Mesenchymal stem cell (in vitro differentiated cells and primary cell): ENCODE measurements at regions not wholly inside any gene's neighbourhood (a gene's known extent, or its start where the extent isn't known, plus 50 kb on each side); places are given as distances from the start of the nearest gene placed in this dataset.
"Not testable (repeated sequence)": the region's sequence is repeated elsewhere in the genome, so short reads cannot be mapped to it uniquely, and the experiment has no call there.

Experiments
- DNase-seq: peaks from one replicate; pipeline ENCODE4 v3.0.0-alpha.2; 2013
- H2AFZ ChIP-seq: one replicate; pipeline ENCODE4 v1.6.1; 2013; ENCODE audit warnings: low read depth, mild to moderate bottlenecking, control low read depth, inconsistent platforms, low read length, moderate library complexity
- H2AK5ac ChIP-seq: 2 replicates; pipeline ENCODE4 v1.6.1; 2013; ENCODE audit warnings: low read length, moderate library complexity, mild to moderate bottlenecking, inconsistent platforms; ENCODE audit not compliant: severe bottlenecking
- H2BK120ac ChIP-seq: one replicate; pipeline ENCODE4 v1.6.1; 2013; ENCODE audit warnings: low read depth, mild to moderate bottlenecking, inconsistent platforms, low read length, moderate library complexity
- H2BK12ac ChIP-seq, 2 experiments: one replicate each; pipeline ENCODE4 v1.6.1; 2013; ENCODE audit warnings: inconsistent platforms in 2 of 2, low read length in 2 of 2, mild to moderate bottlenecking in 2 of 2, moderate library complexity in 2 of 2, control low read depth in 1 of 2
- H2BK15ac ChIP-seq: one replicate; pipeline ENCODE4 v1.6.1; 2013; ENCODE audit warnings: mild to moderate bottlenecking, low read depth, inconsistent platforms; ENCODE audit not compliant: poor library complexity, severe bottlenecking
- H2BK5ac ChIP-seq: 2 replicates; pipeline ENCODE4 v1.6.1; 2013; ENCODE audit warnings: low read depth, mild to moderate bottlenecking, low read length, control low read depth, inconsistent platforms; ENCODE audit not compliant: poor library complexity, severe bottlenecking
- H3K14ac ChIP-seq, 2 experiments: one replicate each; pipeline ENCODE4 v1.6.1; 2013; ENCODE audit warnings: inconsistent platforms in 2 of 2, low read length in 2 of 2, control low read depth in 1 of 2, mild to moderate bottlenecking in 1 of 2, moderate library complexity in 1 of 2
- H3K18ac ChIP-seq, 2 experiments: one replicate each; pipeline ENCODE4 v1.6.1; 2013; ENCODE audit warnings: inconsistent platforms in 2 of 2, low read length in 2 of 2, control low read depth in 1 of 2, low read depth in 1 of 2, mild to moderate bottlenecking in 1 of 2
- H3K23ac ChIP-seq, 2 experiments: one replicate each; pipeline ENCODE4 v1.6.1; 2013; ENCODE audit warnings: inconsistent platforms in 2 of 2, low read length in 2 of 2, mild to moderate bottlenecking in 2 of 2, moderate library complexity in 2 of 2, control low read depth in 1 of 2
- H3K27ac ChIP-seq: 2 replicates; pipeline ENCODE4 v1.5.1; 2013; ENCODE audit warnings: mild to moderate bottlenecking, moderate library complexity, low read length, control low read depth, inconsistent platforms; ENCODE audit not compliant: poor library complexity, severe bottlenecking
- H3K27me3 ChIP-seq, 2 experiments: 2 replicates each; pipeline versions ENCODE4 v1.6.1 to v1.7.0; 2013; ENCODE audit warnings: low read length in 2 of 2, mild to moderate bottlenecking in 2 of 2, moderate library complexity in 2 of 2, control low read depth in 1 of 2, inconsistent platforms in 1 of 2; ENCODE audit not compliant: control insufficient read depth in 1 of 2, insufficient read depth in 1 of 2
- H3K36me3 ChIP-seq, 2 experiments: 2 replicates each; pipeline versions ENCODE4 v1.6.1 to v1.7.0; 2013; ENCODE audit warnings: low read length in 2 of 2, control low read depth in 1 of 2, inconsistent platforms in 1 of 2, low read depth in 1 of 2, mild to moderate bottlenecking in 1 of 2; ENCODE audit not compliant: insufficient read depth in 2 of 2, control insufficient read depth in 1 of 2
- H3K4ac ChIP-seq, 2 experiments: one replicate each; pipeline ENCODE4 v1.6.1; 2013; ENCODE audit warnings: inconsistent platforms in 2 of 2, low read length in 2 of 2, mild to moderate bottlenecking in 2 of 2, moderate library complexity in 2 of 2, control low read depth in 1 of 2, low read depth in 1 of 2
- H3K4me1 ChIP-seq: 2 replicates; pipeline ENCODE4 v1.6.1; 2013; ENCODE audit warnings: low read depth, low read length, control low read depth; ENCODE audit not compliant: control insufficient read depth, insufficient read depth
- H3K4me2 ChIP-seq: 2 replicates; pipeline ENCODE4 v1.6.1; 2013; ENCODE audit warnings: low read length, mild to moderate bottlenecking, inconsistent platforms; ENCODE audit not compliant: poor library complexity, severe bottlenecking
- H3K4me3 ChIP-seq, 2 experiments: 2 replicates each; pipeline versions ENCODE4 v1.5.1 to v1.7.0; 2013; ENCODE audit warnings: low read length in 2 of 2, mild to moderate bottlenecking in 2 of 2, control low read depth in 1 of 2, low read depth in 1 of 2; ENCODE audit not compliant: insufficient read depth in 1 of 2
- H3K79me1 ChIP-seq: replicated peaks from 2 replicates; pipeline ENCODE4 v1.6.1; 2013; ENCODE audit warnings: mild to moderate bottlenecking, control low read depth, low read length, inconsistent platforms; ENCODE audit not compliant: poor library complexity, severe bottlenecking
- H3K9ac ChIP-seq: 2 replicates; pipeline ENCODE4 v1.7.0; 2013; ENCODE audit warnings: mild to moderate bottlenecking, low read length, moderate library complexity
- H3K9me3 ChIP-seq: 2 replicates; pipeline ENCODE4 v1.7.0; 2013; ENCODE audit warnings: mild to moderate bottlenecking, low read length; ENCODE audit not compliant: control insufficient read depth
- H4K8ac ChIP-seq: one replicate; pipeline ENCODE4 v1.6.1; 2013; ENCODE audit warnings: inconsistent platforms, mild to moderate bottlenecking, low read length, moderate library complexity
- H4K91ac ChIP-seq: one replicate; pipeline ENCODE4 v1.6.1; 2013; ENCODE audit warnings: mild to moderate bottlenecking, low read length, inconsistent platforms
- WGBS: methylation state at CpG from one replicate; pipeline ENCODE4 v1.1.7; 2013; ENCODE audit warnings: mixed read lengths; 5-methylcytosine and 5-hydroxymethylcytosine counted together

DNA sequence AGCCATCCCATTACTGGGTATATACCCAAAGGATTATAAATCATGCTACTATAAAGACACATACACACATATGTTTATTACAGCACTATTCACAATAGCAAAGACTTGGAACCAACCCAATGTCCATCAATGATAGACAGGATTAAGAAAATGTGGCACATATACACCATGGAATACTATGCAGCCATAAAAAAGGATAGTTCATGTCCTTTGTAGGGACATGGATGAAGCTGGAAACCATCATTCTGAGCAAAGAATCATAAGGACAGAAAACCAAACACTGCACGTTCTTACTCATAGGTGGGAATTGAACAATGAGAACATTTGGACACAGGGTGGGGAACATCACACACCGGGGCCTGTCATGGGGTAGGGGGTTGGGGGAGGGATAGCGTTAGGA is 60.3 kb upstream of the NMU start:
- H3K9ac ChIP-seq, H3K36me3 ChIP-seq, H3K4me1 ChIP-seq, H3K9me3 ChIP-seq, H3K14ac ChIP-seq, H3K23ac ChIP-seq, H2BK12ac ChIP-seq, H2BK5ac ChIP-seq, H4K8ac ChIP-seq, H4K91ac ChIP-seq, H2BK15ac ChIP-seq, H3K4me2 ChIP-seq, H2AFZ ChIP-seq, H2AK5ac ChIP-seq, H3K4ac ChIP-seq, H3K4me3 ChIP-seq, H3K27ac ChIP-seq, H3K18ac ChIP-seq, H3K79me1 ChIP-seq, DNase-seq, H3K27me3 ChIP-seq, H2BK120ac ChIP-seq: not testable (repeated sequence)
- WGBS, result 100% methylated on average over 1 of the region's 3 CpGs

DNA sequence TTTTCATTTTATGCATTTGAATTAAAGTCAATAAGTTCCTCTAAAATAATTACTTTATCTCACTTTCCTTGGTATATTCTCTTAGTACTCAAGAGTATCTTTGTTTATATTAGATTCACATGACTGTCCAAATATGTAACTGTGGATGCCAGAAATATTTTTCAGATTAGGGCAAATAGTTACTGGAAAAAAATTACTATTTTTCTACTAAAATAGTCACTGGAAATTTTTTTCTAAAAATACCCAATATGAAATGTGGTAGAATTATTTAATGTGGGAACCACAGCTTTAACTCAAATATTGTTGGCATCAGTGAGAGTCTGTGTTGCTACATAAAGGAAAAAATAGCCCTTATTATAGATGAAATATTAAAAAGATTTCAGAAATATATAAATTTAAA is 70.4 kb upstream of the NMU start:
- H3K4ac ChIP-seq, result no peak overlapping the region
- no peak overlapping the region for H2BK5ac ChIP-seq
- no peak overlapping the region for H3K23ac ChIP-seq
- H3K18ac ChIP-seq, result no peak overlapping the region
- H3K4me1 ChIP-seq, result no peaks in the 10 kb centered on the region
- H4K91ac ChIP-seq, result no peak overlapping the region
- no peak overlapping the region for H4K8ac ChIP-seq
- no peak overlapping the region for H3K27ac ChIP-seq
- H3K4me2 ChIP-seq, result no peak overlapping the region
- H3K4me3 ChIP-seq, result no peak overlapping the region
- H3K9ac ChIP-seq, result no peak overlapping the region
- no peaks in the 10 kb centered on the region for H3K79me1 ChIP-seq
- H2AK5ac ChIP-seq, result no peak overlapping the region
- no peaks in the 10 kb centered on the region for H3K9me3 ChIP-seq
- H2BK120ac ChIP-seq, result no peak overlapping the region
- H2BK15ac ChIP-seq, result no peak overlapping the region
- H3K36me3 ChIP-seq, result no peaks in the 10 kb centered on the region
- no peak overlapping the region for H2BK12ac ChIP-seq
- H3K27me3 ChIP-seq, result peaks cover 0 to 5% of the 10 kb centered on the region in 2 experiments
- H2AFZ ChIP-seq, result no peak overlapping the region
- no peak overlapping the region for H3K14ac ChIP-seq
- no peak for DNase-seq

DNA sequence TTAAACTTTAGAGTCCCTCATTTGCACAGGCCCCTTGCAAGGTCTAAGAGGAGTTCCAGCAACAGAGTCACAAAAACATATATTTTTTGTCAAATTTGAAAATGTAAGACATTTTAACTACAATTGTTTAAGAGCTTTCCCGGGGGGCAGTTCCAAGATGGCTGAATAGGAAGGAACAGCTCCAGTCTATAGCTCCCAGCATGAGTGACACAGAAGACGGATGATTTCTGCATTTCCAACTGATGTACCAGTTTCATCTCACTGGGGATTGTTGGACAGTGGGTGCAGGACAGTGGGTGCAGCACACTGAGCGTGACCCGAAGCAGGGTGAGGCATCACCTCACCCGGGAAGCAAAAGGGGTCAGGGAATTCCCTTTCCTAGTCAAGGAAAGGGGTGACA is 71.4 kb upstream of the NMU start:
- H3K9me3 ChIP-seq, result no peaks in the 10 kb centered on the region
- no peak overlapping the region for H3K9ac ChIP-seq
- no peaks in the 10 kb centered on the region for H3K79me1 ChIP-seq
- H2BK5ac ChIP-seq, result no peak overlapping the region
- no peak overlapping the region for H2AK5ac ChIP-seq
- no peak overlapping the region for H2BK15ac ChIP-seq
- no peak overlapping the region for H3K27ac ChIP-seq
- no peak overlapping the region for H3K4ac ChIP-seq
- WGBS, result 91% methylated on average over 5 of the region's 5 CpGs
- no peak overlapping the region for H4K91ac ChIP-seq
- H3K4me1 ChIP-seq, result no peaks in the 10 kb centered on the region
- H2BK120ac ChIP-seq, result no peak overlapping the region
- H4K8ac ChIP-seq, result no peak overlapping the region
- H2AFZ ChIP-seq, result no peak overlapping the region
- no peak for DNase-seq
- no peaks in the 10 kb centered on the region for H3K36me3 ChIP-seq
- no peak overlapping the region for H2BK12ac ChIP-seq
- no peak overlapping the region for H3K4me2 ChIP-seq
- H3K23ac ChIP-seq, result no peak overlapping the region
- H3K14ac ChIP-seq, result no peak overlapping the region
- no peak overlapping the region for H3K18ac ChIP-seq
- H3K4me3 ChIP-seq, result no peak overlapping the region
- H3K27me3 ChIP-seq, result peaks cover 0 to 5% of the 10 kb centered on the region in 2 experiments

DNA sequence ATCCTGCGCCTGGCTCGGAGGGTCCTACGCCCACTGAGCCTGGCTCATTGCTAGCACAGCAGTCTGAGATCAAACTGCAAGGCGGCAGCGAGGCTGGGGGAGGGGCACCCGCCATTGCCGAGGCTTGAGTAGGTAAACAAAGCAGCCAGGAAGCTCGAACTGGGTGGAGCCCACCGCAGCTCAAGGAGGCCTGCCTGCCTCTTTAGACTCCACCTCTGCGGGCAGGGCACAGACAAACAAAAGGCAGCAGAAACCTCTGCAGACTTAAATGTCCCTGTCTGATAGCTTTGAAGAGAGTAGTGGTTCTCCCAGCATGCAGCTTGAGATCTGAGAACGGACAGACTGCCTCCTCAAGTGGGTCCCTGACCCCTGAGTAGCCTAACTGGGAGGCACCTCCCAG is 71.9 kb upstream of the NMU start:
- not testable (repeated sequence) for H4K91ac ChIP-seq, H2AK5ac ChIP-seq, H3K79me1 ChIP-seq

More for the DNA sequence above, 71.9 kb upstream of the NMU start:
- H3K9me3 ChIP-seq, H3K4me3 ChIP-seq, H4K8ac ChIP-seq, H3K4me2 ChIP-seq, DNase-seq, H3K27me3 ChIP-seq, H3K18ac ChIP-seq, H3K14ac ChIP-seq, H3K4ac ChIP-seq, H3K4me1 ChIP-seq, H2BK5ac ChIP-seq, H3K27ac ChIP-seq, H3K9ac ChIP-seq, H3K23ac ChIP-seq, H2AFZ ChIP-seq, H2BK120ac ChIP-seq, H3K36me3 ChIP-seq, H2BK15ac ChIP-seq, H2BK12ac ChIP-seq: not testable (repeated sequence)
- WGBS, result 87% methylated on average over 11 of the region's 11 CpGs
